Right renal pelvis (tissue), 4 donors: ENCODE measurements at regions not wholly inside any gene's neighbourhood (a gene's known extent, or its start where the extent isn't known, plus 50 kb on each side); places are given as distances from the start of the nearest gene placed in this dataset.
"Not testable (repeated sequence)": the region's sequence is repeated elsewhere in the genome, so short reads cannot be mapped to it uniquely, and the experiment has no call there.

Experiments
- DNase-seq, 4 donors: peaks; one replicate each; pipeline ENCODE4 v3.0.0-alpha.2; 2013; ENCODE audit warnings: low read depth in 4 of 4, low spot score in 3 of 4, missing footprints in 1 of 4

GRCh38 chr2:172252154-172252553 lies 149.5 kb upstream of the DLX2 start:
- DNase-seq: no peak

GRCh38 chr2:172253190-172254052 lies 150.7 kb upstream of the DLX2 start:
- DNase-seq: no peak

GRCh38 chr2:172256886-172257285 lies 154.2 kb upstream of the DLX2 start:
- no peak for DNase-seq

- no peak for DNase-seq
Observed at GRCh38 chr2:172259827-172260226, 157.1 kb upstream of the DLX2 start.

GRCh38 chr2:172260336-172260735 lies 157.6 kb upstream of the DLX2 start:
- DNase-seq: no peak

GRCh38 chr2:172261292-172261691 lies 158.6 kb upstream of the DLX2 start:
- no peak for DNase-seq

GRCh38 chr2:172262486-172262885 lies 159.8 kb upstream of the DLX2 start:
- DNase-seq: no peak

- not testable (repeated sequence) for DNase-seq
Observed at GRCh38 chr2:172264820-172265219, 162.1 kb upstream of the DLX2 start.

- not testable (repeated sequence) for DNase-seq
Observed at GRCh38 chr2:172269507-172270244, 157.7 kb upstream of the ITGA6 start.

- DNase-seq: no peak
Observed at GRCh38 chr2:172270278-172271079, 156.9 kb upstream of the ITGA6 start.

GRCh38 chr2:172273910-172274571 lies 153.3 kb upstream of the ITGA6 start:
- no peak for DNase-seq

GRCh38 chr2:172275239-172275638 lies 152.1 kb upstream of the ITGA6 start:
- no peak for DNase-seq

GRCh38 chr2:172276961-172277360 lies 150.4 kb upstream of the ITGA6 start:
- DNase-seq: no peak

- no peak for DNase-seq
Observed at GRCh38 chr2:172278667-172279066, 148.7 kb upstream of the ITGA6 start.

- DNase-seq: no peak
Observed at GRCh38 chr2:172279214-172279613, 148.2 kb upstream of the ITGA6 start.

GRCh38 chr2:172279813-172280212 lies 147.6 kb upstream of the ITGA6 start:
- no peak for DNase-seq

GRCh38 chr2:172280571-172281361 lies 146.6 kb upstream of the ITGA6 start:
- no peak for DNase-seq

GRCh38 chr2:172281648-172282570 lies 145.5 kb upstream of the ITGA6 start:
- no peak for DNase-seq

GRCh38 chr2:172282944-172283343 lies 144.4 kb upstream of the ITGA6 start:
- DNase-seq: no peak
